MCF 10A (cell line): ENCODE measurements at regions not wholly inside any gene's neighbourhood (a gene's known extent, or its start where the extent isn't known, plus 50 kb on each side); places are given as distances from the start of the nearest gene placed in this dataset.

Experiments used
- BruUV-seq: library from RNA; stranded (reverse); fragments of 400-500 nt; replicated peaks from 2 replicates; lab custom pipeline; 2021; lab: Mats Ljungman, UMichigan
- CTCF ChIA-PET: fragments of 300-600 bp; sonication (Branson Sonifier 250); formaldehyde crosslinking; extraction: SDS; loops from one replicate; lab custom pipeline; 2021; ENCODE audit warnings: antibody characterized with exemption, inconsistent platforms; lab: Yijun Ruan, JAX
- POLR2A ChIA-PET: fragments of 300-600, 350-650 bp; sonication (Branson Sonifier 250); formaldehyde crosslinking; extraction: SDS; loops from one replicate; lab custom pipeline; 2020; ENCODE audit warnings: antibody characterized with exemption, inconsistent platforms; lab: Yijun Ruan, JAX
- DNase-seq: peaks from one replicate; pipeline ENCODE4 v3.0.0-alpha.2; 2018; ENCODE audit not compliant: unreplicated experiment
- H3K27ac Mint-ChIP-seq: one replicate; pipeline ENCODE4 v1.8.0; 2022; ENCODE audit warnings: mild to moderate bottlenecking, low read depth, mixed read lengths; ENCODE audit not compliant: unreplicated experiment
- H3K27me3 Mint-ChIP-seq: one replicate; pipeline ENCODE4 v1.8.0; 2022; ENCODE audit warnings: mixed read lengths; ENCODE audit not compliant: insufficient read depth, unreplicated experiment
- H3K36me3 Mint-ChIP-seq: one replicate; pipeline ENCODE4 v1.8.0; 2022; ENCODE audit warnings: mild to moderate bottlenecking, moderate library complexity, mixed read lengths; ENCODE audit not compliant: insufficient read depth, unreplicated experiment
- H3K4me1 Mint-ChIP-seq: one replicate; pipeline ENCODE4 v1.8.0; 2022; ENCODE audit warnings: mixed read lengths; ENCODE audit not compliant: insufficient read depth, unreplicated experiment
- H3K4me3 Mint-ChIP-seq: one replicate; pipeline ENCODE4 v1.8.0; 2022; ENCODE audit warnings: mild to moderate bottlenecking, moderate library complexity, mixed read lengths; ENCODE audit not compliant: unreplicated experiment
- H3K9me3 Mint-ChIP-seq: one replicate; pipeline ENCODE4 v1.8.0; 2022; ENCODE audit warnings: mixed read lengths; ENCODE audit not compliant: unreplicated experiment
- CTCF ChIP-seq: fragments of 200-600 bp; IDR thresholded peaks from one replicate; pipeline ENCODE4 v1.8.0; 2022; ENCODE audit warnings: antibody characterized with exemption, mild to moderate bottlenecking; ENCODE audit not compliant: unreplicated experiment
- intact Hi-C: fragments of 100-400 bp; cut with micrococcal nuclease; formaldehyde crosslinking; loops from 2 replicates; pipeline ENCODE4 v1.14.1; 2022

- H3K27me3 Mint-ChIP-seq = no peaks in the 10 kb centered on the region
- no TSS peak for BruUV-seq
- CTCF ChIA-PET = no interaction called here
- H3K27ac Mint-ChIP-seq = peak overlapping the region; percentile 65
- H3K36me3 Mint-ChIP-seq = no peaks in the 10 kb centered on the region
- H3K4me3 Mint-ChIP-seq = no peak overlapping the region
- H3K4me1 Mint-ChIP-seq = peaks cover 18% of the 10 kb centered on the region
- DNase-seq = no peak
- POLR2A ChIA-PET = interaction anchor here (0.9 to 3.7 kb wide), 2 partner anchors 10 to 12 kb away, joined by 3 to 16 read pairs; no protein-coding TSS in a partner anchor
- intact Hi-C loops = no loop called here
- no peaks in the 10 kb centered on the region for H3K9me3 Mint-ChIP-seq
- no peak for TF ChIP-seq CTCF
Measured at GRCh38 chr5:109987355-109987754, 297.6 kb downstream of the MAN2A1 start.

GRCh38 chr5:109987970-109988369 is 298.2 kb downstream of the MAN2A1 start:
- DNase-seq = no peak
- H3K27ac Mint-ChIP-seq = peak overlapping the region; percentile 65

GRCh38 chr5:109989161-109989560 is 299.4 kb downstream of the MAN2A1 start:
- TF ChIP-seq CTCF = no peak
- no peak overlapping the region for H3K4me3 Mint-ChIP-seq
- POLR2A ChIA-PET = interaction anchor here (0.6 to 3.7 kb wide), 2 partner anchors 11 to 911 kb away, joined by 3 to 16 read pairs; no protein-coding TSS in a partner anchor
- H3K4me1 Mint-ChIP-seq = peaks cover 23% of the 10 kb centered on the region
- intact Hi-C loops = no loop called here
- no peak for DNase-seq
- no TSS peak for BruUV-seq
- H3K9me3 Mint-ChIP-seq = no peaks in the 10 kb centered on the region
- H3K36me3 Mint-ChIP-seq = no peaks in the 10 kb centered on the region
- no peaks in the 10 kb centered on the region for H3K27me3 Mint-ChIP-seq
- CTCF ChIA-PET = no interaction called here
- no peak overlapping the region for H3K27ac Mint-ChIP-seq

More at GRCh38 chr5:109987970-109988369, 298.2 kb downstream of the MAN2A1 start:
- ChIA-PET POLR2A (interaction anchor here (0.7 to 3.7 kb wide), 3 partner anchors 10 to 458 kb away, joined by 3 to 16 read pairs (median 3); no protein-coding TSS in a partner anchor), CTCF (no interaction called here)
- no peaks in the 10 kb centered on the region for H3K9me3 Mint-ChIP-seq
- H3K4me1 Mint-ChIP-seq = peaks cover 23% of the 10 kb centered on the region
- no peak overlapping the region for H3K4me3 Mint-ChIP-seq
- intact Hi-C loops = no loop called here
- no peaks in the 10 kb centered on the region for H3K36me3 Mint-ChIP-seq
- no TSS peak for BruUV-seq
- H3K27me3 Mint-ChIP-seq = no peaks in the 10 kb centered on the region
- no peak for TF ChIP-seq CTCF

GRCh38 chr5:109989994-109990722 is 300.4 kb downstream of the MAN2A1 start:
- ChIA-PET POLR2A (interaction anchor here (3.7 kb wide), 1 partner anchor 10 kb away, joined by 16 read pairs; no protein-coding TSS in a partner anchor), CTCF (interaction anchor here (0.6 to 0.7 kb wide), 2 partner anchors 171 to 320 kb away, joined by 3 read pairs; no protein-coding TSS in a partner anchor)
- Mint-ChIP-seq H3K9me3 (no peaks in the 10 kb centered on the region), H3K36me3 (no peaks in the 10 kb centered on the region), H3K4me1 (peaks cover 23% of the 10 kb centered on the region), H3K27me3 (no peaks in the 10 kb centered on the region), H3K27ac (no peak overlapping the region), H3K4me3 (no peak overlapping the region)
- BruUV-seq = no TSS peak
- DNase-seq = no peak
- intact Hi-C loops = no loop called here
- no peak for TF ChIP-seq CTCF
